ENCODE measurements at regions not wholly inside any gene's neighbourhood (a gene's known extent, or its start where the extent isn't known, plus 50 kb on each side); places are given as distances from the start of the nearest gene placed in this dataset.

- no peaks in the 10 kb centered on the region for H3K79me2 ChIP-seq (ENCODE audit: insufficient read depth, low read depth)
These were observed 66.1 kb upstream of the SEC14L1 start for GRCh38 chr17:77074681-77075080.

GRCh38 chr17:77076124-77076830, 64.5 kb upstream of the SEC14L1 start:
- no peak overlapping the region for H3K27ac ChIP-seq

More at GRCh38 chr17:77074681-77075080, 66.1 kb upstream of the SEC14L1 start:
- TF ChIP-seq CTCF (conservative IDR thresholded peaks at IDR 0.05; ENCODE audit: low read depth, low read length): no peak
- H3K4me3 ChIP-seq (IDR thresholded peaks at IDR 0.05; ENCODE audit: insufficient read depth, low read depth, low read length): no peak overlapping the region
- no peak overlapping the region for H3K4me2 ChIP-seq
- H4K20me1 ChIP-seq (ENCODE audit: insufficient read depth): no peaks in the 10 kb centered on the region
- peaks cover 69% of the 10 kb centered on the region for H3K27me3 ChIP-seq (ENCODE audit: insufficient read depth, low read depth)
- H3K27ac ChIP-seq: no peak overlapping the region
- no peaks in the 10 kb centered on the region for H3K36me3 ChIP-seq (ENCODE audit: insufficient read depth)
- no peak overlapping the region for H2AFZ ChIP-seq (ENCODE audit: low read depth)
- no peaks in the 10 kb centered on the region for H3K4me1 ChIP-seq (ENCODE audit: low read depth, poor library complexity, severe bottlenecking)
- H3K9ac ChIP-seq: no peak overlapping the region

GRCh38 chr17:77083531-77083930, 57.2 kb upstream of the SEC14L1 start:
- no peak overlapping the region for H3K4me3 ChIP-seq (IDR thresholded peaks at IDR 0.05; ENCODE audit: insufficient read depth, low read depth, low read length)
- H3K4me2 ChIP-seq: peak overlapping the region; percentile 14; the same call in 1 of the 2 replicates
- TF ChIP-seq CTCF (conservative IDR thresholded peaks at IDR 0.05; ENCODE audit: low read depth, low read length): no peak
- H3K27me3 ChIP-seq (ENCODE audit: insufficient read depth, low read depth): no peaks in the 10 kb centered on the region; the same call in 1 of the 2 replicates
- peaks cover 38% of the 10 kb centered on the region for H3K4me1 ChIP-seq (ENCODE audit: low read depth, poor library complexity, severe bottlenecking)
- H3K79me2 ChIP-seq (ENCODE audit: insufficient read depth, low read depth): peaks cover 2% of the 10 kb centered on the region; the same call in 1 of the 2 replicates
- H4K20me1 ChIP-seq (ENCODE audit: insufficient read depth): no peaks in the 10 kb centered on the region
- H3K9ac ChIP-seq: no peak overlapping the region
- H3K36me3 ChIP-seq (ENCODE audit: insufficient read depth): no peaks in the 10 kb centered on the region
- no peak overlapping the region for H2AFZ ChIP-seq (ENCODE audit: low read depth)
- H3K27ac ChIP-seq: peak overlapping the region; percentile 10; the same call in 1 of the 2 replicates

More at GRCh38 chr17:77076124-77076830, 64.5 kb upstream of the SEC14L1 start:
- H4K20me1 ChIP-seq (ENCODE audit: insufficient read depth): no peaks in the 10 kb centered on the region
- no peaks in the 10 kb centered on the region for H3K4me1 ChIP-seq (ENCODE audit: low read depth, poor library complexity, severe bottlenecking)
- H3K4me2 ChIP-seq: no peak overlapping the region
- H3K27me3 ChIP-seq (ENCODE audit: insufficient read depth, low read depth): peaks cover 57% of the 10 kb centered on the region
- H3K9ac ChIP-seq: no peak overlapping the region
- no peaks in the 10 kb centered on the region for H3K36me3 ChIP-seq (ENCODE audit: insufficient read depth)
- H3K4me3 ChIP-seq (IDR thresholded peaks at IDR 0.05; ENCODE audit: insufficient read depth, low read depth, low read length): no peak overlapping the region
- TF ChIP-seq CTCF (conservative IDR thresholded peaks at IDR 0.05; ENCODE audit: low read depth, low read length): no peak
- no peak overlapping the region for H2AFZ ChIP-seq (ENCODE audit: low read depth)
- H3K79me2 ChIP-seq (ENCODE audit: insufficient read depth, low read depth): no peaks in the 10 kb centered on the region

GRCh38 chr17:77085926-77086432, 54.8 kb upstream of the SEC14L1 start:
- no peak overlapping the region for H3K27ac ChIP-seq

More at GRCh38 chr17:77085926-77086432, 54.8 kb upstream of the SEC14L1 start:
- no peak for TF ChIP-seq CTCF (conservative IDR thresholded peaks at IDR 0.05; ENCODE audit: low read depth, low read length)
- Histone ChIP-seq H3K9ac (no peak overlapping the region), H3K79me2 (ENCODE audit: insufficient read depth, low read depth) (peaks cover 27% of the 10 kb centered on the region), H3K4me3 (IDR thresholded peaks at IDR 0.05; ENCODE audit: insufficient read depth, low read depth, low read length) (no peak overlapping the region), H3K27me3 (ENCODE audit: insufficient read depth, low read depth) (no peaks in the 10 kb centered on the region), H3K4me2 (no peak overlapping the region; the same call in 1 of the 2 replicates), H2AFZ (ENCODE audit: low read depth) (no peak overlapping the region), H4K20me1 (ENCODE audit: insufficient read depth) (no peaks in the 10 kb centered on the region), H3K36me3 (ENCODE audit: insufficient read depth) (no peaks in the 10 kb centered on the region), H3K4me1 (ENCODE audit: low read depth, poor library complexity, severe bottlenecking) (peaks cover 52% of the 10 kb centered on the region)
